GM21526 (cell line): ENCODE measurements at regions not wholly inside any gene's neighbourhood (a gene's known extent, or its start where the extent isn't known, plus 50 kb on each side); places are given as distances from the start of the nearest gene placed in this dataset.
A peak's percentile ranks its signal among the peaks of the same experiment; 100 is the strongest.
"Not testable (repeated sequence)": the region's sequence is repeated elsewhere in the genome, so short reads cannot be mapped to it uniquely, and the experiment has no call there.

Experiments used
- ATAC-seq: cut with Tn5 transposase; IDR thresholded peaks from one replicate; pipeline ENCODE4 v1.9.1; 2021; ENCODE audit warnings: moderate library complexity; ENCODE audit not compliant: unreplicated experiment, low FRiP score

DNA sequence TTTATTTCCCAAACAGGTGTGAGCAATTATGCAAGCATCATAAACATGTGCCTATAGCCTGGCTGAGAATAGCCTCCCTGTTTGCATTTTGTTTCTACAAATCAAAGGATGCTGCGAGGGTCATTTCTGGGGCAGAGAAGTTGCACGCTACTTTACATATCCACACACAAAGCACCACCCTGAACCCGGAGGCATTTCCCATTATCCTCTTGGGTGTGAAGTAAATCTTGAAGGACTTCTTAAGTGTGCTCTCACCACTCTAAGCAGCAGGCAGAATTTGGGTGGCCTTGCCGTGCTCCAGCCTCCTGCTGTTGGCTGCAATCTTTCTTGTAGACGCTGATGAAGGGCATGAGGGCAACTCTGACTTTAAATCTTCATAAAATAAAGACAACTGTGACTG lies 124.0 kb upstream of the TLE4 start:
- ATAC-seq: no peak

GRCh38 chr9:79452265-79452664 lies 119.5 kb upstream of the TLE4 start:
- no peak for ATAC-seq

- ATAC-seq: no peak
These were observed 110.1 kb upstream of the TLE4 start for GRCh38 chr9:79461712-79462111.

GRCh38 chr9:79465156-79465555 lies 106.6 kb upstream of the TLE4 start:
- ATAC-seq: no peak

GRCh38 chr9:79469164-79469563 lies 102.6 kb upstream of the TLE4 start:
- no peak for ATAC-seq

DNA sequence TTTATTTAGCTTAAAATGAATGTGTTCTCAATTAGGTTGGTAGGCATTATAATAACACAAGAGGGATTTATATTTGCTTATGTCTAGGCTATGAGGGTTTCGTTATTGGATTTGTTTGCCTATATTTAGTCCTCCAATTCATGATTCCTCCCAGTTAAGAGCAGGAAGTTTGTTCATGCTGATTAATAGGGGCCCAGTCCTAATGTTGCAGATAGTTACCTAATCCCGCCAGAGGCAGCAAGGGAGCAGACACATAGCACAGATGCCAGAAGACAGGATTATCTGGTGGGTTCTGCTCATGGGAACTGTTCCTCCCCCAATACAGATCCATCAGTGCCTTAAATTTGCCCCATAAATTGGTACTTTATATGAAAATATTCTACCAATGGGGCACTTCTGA lies 100.8 kb upstream of the TLE4 start:
- ATAC-seq: no peak

GRCh38 chr9:79471580-79472543 lies 99.9 kb upstream of the TLE4 start:
- no peak for ATAC-seq

DNA sequence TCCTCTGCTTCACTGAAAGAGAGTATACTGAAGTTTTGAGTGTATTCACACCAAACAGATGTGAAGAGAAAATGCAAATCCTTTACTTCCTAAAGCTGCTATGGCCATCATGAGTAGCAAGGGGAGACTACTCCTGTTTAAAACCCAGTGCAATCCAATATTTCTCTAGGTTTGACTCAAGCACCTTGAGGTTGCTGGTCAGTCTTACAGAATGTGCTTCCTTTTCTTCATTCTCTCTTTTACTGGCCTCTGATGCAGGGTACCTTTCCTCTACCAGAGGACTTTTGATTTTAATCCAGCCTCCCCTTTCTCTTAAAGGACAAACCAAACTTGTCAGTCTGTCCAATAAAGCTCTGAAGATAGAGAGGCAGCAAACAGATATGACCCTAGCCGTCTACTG lies 98.1 kb upstream of the TLE4 start:
- ATAC-seq: no peak

DNA sequence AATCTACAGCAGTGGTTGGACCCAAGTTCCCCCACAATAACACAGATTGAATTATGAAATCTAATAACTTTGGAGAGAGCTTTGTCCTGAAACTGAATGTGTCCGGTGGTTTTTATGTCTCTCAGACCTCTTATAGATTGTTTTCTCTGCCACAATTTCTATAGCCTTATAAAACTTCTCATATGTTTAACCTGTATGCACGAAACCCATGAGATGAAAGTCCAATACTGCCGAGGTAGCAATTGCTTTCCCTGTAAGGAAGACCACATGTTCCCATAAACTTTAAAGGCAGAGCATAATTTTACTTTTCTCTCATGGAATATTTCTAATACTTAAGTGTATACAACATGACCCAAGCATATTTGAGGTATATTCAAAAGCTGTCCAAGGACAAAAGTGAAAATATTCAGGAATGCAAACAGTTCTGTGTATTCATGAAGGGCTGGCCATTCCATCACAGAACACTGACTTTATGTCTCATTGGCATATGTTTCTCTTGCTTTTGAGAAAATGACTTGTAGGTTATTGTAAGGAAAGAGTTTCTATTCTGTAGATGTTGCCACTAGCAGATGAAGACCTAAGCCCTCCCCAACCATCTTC lies 94.4 kb upstream of the TLE4 start:
- no peak for ATAC-seq

- peak; percentile 64 for ATAC-seq
These were observed 93.6 kb upstream of the TLE4 start for GRCh38 chr9:79477955-79478771.

DNA sequence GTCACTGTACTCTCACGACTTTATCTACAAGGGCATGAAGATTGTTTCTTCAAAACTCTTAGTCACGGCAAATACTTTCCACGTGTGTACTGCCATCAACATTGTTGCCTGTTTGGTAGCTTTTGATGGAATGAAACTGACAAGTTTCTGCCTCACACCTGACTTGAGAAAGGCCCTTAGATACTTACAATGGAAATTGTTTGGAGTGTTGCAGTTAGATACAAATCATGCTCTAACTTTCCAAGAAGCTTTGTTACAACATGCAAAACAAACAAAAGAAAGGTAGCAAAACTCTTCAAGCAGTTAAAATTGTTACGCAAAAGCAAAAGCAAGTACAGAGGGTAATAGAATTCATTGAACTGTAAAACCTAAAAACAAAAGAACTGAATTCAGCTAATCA lies 91.1 kb upstream of the TLE4 start:
- no peak for ATAC-seq

DNA sequence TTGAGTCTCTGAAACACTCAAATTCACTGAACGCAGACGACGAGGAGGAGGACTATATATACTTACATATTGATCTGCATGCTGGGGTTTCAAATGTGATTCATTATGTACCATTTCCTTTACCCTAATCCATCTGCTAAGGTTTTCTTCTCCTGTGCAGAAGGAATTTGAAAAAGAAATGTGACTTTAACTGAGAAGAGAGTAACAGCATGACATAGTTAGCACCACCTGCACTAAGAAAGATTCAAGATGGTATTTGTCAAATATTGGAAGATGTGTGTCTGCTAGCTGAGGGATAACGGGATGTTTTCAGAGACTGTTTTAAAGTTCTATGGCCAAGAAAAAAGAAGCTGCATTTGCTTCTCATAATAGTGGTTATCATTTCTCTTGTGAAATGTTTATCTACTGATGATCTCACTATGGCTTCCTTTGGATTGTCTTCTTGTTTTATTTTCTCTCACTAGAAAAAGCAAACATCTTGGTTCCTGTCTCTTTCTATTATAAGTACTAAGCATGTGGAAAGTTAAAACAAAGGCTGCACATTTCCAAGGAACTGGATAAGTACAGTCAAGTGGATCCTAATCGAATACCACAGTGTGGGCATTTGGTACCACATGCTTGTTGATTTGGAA lies 89.8 kb upstream of the TLE4 start:
- no peak for ATAC-seq

DNA sequence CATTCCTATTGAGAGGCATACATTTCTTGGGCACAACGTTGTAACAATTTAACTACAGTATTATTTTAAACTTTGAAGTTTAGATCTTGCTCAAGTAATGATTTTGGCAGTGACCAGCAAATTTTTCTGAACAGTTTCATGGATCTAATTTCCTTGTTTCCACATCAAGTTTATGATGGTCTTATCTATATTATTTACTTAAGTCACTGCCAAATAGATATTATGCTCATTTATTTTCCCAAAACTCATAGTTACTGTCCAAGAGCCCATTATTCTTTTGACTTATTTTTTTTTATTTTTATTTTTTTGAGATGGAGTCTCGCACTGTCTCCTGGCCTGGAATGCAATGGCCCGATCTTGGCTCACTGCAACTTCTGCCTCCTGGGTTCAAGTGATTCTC lies 86.5 kb upstream of the TLE4 start:
- no peak for ATAC-seq

DNA sequence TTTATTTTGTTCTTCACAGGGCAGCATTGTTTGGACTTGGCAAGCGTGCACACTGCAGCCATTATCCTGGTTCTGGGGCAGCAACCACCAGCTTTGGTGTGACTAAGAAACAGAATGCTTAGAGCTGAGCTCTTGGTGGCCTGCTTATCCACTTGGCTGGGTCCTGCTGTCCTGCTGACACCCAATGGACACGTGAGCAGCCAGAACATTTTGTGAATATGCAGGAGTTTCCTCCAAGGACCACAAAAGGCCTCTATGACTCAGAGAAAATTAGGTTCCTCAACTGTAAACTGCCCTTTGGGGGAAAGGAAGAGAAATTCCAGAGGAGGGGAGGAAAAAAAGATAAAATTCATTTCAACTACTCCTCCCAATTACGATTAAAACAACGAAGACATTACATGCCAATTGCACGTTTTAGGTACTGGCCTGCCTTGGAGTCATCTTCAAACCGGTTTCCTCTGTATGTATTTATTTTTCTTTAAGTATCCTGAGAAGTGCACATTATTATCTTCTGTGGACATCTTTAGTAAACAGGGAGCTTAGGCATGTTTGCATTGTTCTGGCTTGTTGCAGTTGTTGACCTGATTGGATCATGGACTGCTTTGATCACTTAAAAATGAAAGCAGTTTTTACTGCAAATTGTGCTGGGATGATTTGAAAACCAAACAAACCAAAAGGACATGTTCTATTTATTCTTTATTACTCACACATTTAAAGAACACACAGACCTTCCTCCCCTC lies 82.3 kb upstream of the TLE4 start:
- no peak for ATAC-seq

- ATAC-seq: no peak
These were observed 81.0 kb upstream of the TLE4 start for GRCh38 chr9:79490657-79491248.

GRCh38 chr9:79492092-79493009 lies 79.4 kb upstream of the TLE4 start:
- ATAC-seq: no peak

DNA sequence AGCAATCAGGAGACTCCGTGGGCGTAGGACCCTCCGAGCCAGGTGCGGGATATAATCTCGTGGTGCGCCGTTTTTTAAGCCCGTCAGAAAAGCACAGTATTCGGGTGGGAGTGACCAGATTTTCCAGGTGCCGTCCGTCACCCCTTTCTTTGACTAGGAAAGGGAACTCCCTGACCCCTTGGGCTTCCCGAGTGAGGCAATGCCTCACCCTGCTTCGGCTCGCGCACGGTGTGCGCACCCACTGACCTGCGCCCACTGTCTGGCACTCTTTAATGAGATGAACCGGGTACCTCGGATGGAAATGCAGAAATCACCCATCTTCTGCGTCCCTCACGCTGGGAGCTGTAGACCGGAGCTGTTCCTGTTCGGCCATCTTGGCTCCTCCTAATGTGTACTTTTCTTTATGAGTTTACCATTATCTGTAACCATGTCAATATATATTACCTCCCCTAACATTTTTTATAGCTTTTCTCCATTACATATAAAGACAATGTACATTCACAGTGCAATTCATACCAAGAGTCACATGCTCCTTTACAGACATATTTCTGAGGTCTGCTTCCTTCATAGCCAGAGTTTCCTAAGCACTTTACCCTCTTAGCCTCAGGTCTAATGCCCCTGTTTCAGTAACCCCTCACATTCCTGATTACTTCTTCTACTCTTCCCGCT lies 71.4 kb upstream of the TLE4 start:
- ATAC-seq: not testable (repeated sequence)

- no peak for ATAC-seq
These were observed 70.2 kb upstream of the TLE4 start for GRCh38 chr9:79501546-79501945.
